ENCODE measurements at regions not wholly inside any gene's neighbourhood (a gene's known extent, or its start where the extent isn't known, plus 50 kb on each side); places are given as distances from the start of the nearest gene placed in this dataset.
A peak's percentile ranks its signal among the peaks of the same experiment; 100 is the strongest.
"Not testable (repeated sequence)": the region's sequence is repeated elsewhere in the genome, so short reads cannot be mapped to it uniquely, and the experiment has no call there.

DNA sequence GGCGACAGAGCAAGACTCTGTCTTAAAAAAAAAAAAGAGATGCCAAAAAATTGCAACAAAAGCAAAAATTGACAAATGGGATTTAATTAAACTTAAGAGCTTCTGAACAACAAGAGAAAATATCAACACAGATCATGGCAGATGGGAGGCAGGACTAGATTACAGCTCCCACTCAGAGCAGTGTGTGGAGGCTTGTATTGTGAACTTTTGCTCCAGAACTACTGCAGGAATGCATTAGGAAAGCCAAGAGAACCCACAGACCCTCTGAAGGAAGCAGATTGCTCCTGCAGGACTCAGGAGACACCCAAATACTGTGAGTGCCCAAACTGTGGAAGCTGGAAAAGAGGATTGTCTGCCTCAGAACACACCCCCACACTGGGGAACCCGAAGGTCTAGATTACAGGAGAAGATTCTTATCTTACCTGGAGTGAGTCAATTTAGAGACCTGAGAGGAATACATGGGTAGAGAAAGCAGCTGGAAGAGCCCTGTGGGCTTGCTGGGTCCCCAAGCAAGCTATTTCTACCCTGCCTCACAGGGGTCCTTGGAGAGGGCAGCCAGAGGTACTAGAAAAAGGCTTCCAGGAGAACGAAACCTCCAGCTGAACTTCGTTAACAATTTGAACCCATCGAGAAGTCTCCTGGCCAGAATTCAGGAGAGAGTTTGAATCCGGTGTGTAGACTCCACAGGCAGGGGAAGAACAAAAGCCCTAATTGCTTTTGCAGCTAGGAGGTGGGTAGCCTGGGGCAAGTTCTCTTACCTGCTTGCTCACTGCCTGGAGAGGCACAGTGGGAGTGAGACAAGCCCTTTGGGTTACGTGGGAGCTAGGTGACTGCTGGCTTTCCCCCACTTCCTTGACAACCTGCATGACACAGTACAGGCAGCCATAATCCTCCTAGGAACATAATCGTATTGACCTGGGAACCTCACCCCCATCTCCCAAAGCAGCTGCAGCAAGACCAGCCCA, 593.4 kb upstream of the RGMB start:
- TF ChIP-seq, protein P1, sequence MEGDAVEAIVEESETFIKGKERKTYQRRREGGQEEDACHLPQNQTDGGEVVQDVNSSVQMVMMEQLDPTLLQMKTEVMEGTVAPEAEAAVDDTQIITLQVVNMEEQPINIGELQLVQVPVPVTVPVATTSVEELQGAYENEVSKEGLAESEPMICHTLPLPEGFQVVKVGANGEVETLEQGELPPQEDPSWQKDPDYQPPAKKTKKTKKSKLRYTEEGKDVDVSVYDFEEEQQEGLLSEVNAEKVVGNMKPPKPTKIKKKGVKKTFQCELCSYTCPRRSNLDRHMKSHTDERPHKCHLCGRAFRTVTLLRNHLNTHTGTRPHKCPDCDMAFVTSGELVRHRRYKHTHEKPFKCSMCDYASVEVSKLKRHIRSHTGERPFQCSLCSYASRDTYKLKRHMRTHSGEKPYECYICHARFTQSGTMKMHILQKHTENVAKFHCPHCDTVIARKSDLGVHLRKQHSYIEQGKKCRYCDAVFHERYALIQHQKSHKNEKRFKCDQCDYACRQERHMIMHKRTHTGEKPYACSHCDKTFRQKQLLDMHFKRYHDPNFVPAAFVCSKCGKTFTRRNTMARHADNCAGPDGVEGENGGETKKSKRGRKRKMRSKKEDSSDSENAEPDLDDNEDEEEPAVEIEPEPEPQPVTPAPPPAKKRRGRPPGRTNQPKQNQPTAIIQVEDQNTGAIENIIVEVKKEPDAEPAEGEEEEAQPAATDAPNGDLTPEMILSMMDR (IDR thresholded peaks at IDR 0.05; ENCODE audit: insufficient read depth, low read length, severe bottlenecking): no peak
- peak; percentile 17 for DNase-seq (ENCODE audit: low read depth)
- no peak overlapping the region for H3K4me3 ChIP-seq (ENCODE audit: low read depth, low read length)
- no peaks in the 10 kb centered on the region for H3K27me3 ChIP-seq (ENCODE audit: control insufficient read depth, insufficient read depth, low read length)
- H3K36me3 ChIP-seq (ENCODE audit: control insufficient read depth, insufficient read depth, low read length): no peaks in the 10 kb centered on the region
- no peak for FAIRE-seq

DNA sequence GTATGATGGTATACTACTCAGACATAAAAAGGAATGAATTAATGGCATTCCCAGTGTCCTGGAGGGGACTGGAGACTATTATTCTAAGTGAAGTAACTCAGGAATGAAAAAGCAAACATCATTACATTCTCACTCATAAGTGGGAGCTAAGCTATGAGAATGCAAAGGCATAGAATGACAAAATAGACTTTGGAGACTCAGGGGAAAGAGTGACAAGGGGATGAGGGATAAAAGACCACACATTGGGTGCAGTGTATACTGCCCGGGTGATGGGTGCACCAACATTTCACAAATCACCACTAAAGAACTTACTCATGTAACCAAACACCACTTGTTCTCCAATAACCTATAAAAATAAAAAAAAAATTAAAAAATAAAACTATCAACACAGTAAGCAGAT, 587.3 kb upstream of the RGMB start:
- H3K27me3 ChIP-seq (ENCODE audit: control insufficient read depth, insufficient read depth, low read length): no peaks in the 10 kb centered on the region
- FAIRE-seq: no peak
- TF ChIP-seq, protein P1 (IDR thresholded peaks at IDR 0.05; ENCODE audit: insufficient read depth, low read length, severe bottlenecking): no peak
- DNase-seq (ENCODE audit: low read depth): no peak
- no peak overlapping the region for H3K4me3 ChIP-seq (ENCODE audit: low read depth, low read length)
- H3K36me3 ChIP-seq (ENCODE audit: control insufficient read depth, insufficient read depth, low read length): no peaks in the 10 kb centered on the region

DNA sequence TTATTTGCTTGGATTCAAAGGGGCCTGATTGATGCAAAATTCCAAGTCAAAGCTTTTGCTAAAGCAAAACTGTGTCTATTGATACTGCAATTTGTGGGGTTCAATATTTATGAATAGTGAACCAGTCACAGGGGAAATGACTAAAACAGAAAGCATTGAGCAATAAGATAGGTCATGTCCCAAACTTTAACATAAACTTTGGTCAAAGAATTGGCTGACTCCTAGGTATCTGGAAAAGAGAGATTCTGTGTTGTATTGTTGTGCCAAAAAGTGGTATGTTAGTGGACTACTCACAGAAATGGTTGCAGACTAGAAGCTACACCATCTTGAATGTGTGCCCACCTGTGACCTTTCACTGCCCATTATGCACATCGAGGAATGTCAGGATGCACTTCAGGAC, 585.5 kb upstream of the RGMB start:
- no peak for FAIRE-seq
- TF ChIP-seq, protein P1 (IDR thresholded peaks at IDR 0.05; ENCODE audit: insufficient read depth, low read length, severe bottlenecking): no peak
- Histone ChIP-seq H3K36me3 (ENCODE audit: control insufficient read depth, insufficient read depth, low read length) (no peaks in the 10 kb centered on the region), H3K4me3 (ENCODE audit: low read depth, low read length) (no peak overlapping the region), H3K27me3 (ENCODE audit: control insufficient read depth, insufficient read depth, low read length) (no peaks in the 10 kb centered on the region)
- DNase-seq (ENCODE audit: low read depth): peak; percentile 65

DNA sequence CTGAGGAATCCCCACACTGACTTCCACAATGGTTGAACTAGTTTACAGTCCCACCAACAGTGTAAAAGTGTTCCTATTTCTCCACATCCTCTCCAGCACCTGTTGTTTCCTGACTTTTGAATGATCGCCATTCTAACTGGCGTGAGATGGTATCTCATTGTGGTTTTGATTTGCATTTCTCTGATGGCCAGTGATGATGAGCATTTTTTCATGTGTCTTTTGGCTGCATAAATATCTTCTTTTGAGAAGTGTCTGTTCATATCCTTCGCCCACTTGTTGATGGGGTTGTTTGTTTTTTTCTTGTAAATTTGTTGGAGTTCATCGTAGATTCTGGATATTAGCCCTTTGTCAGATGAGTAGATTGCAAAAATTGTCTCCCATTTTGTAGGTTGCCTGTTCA, 583.1 kb upstream of the RGMB start:
- not testable (repeated sequence) for H3K27me3 ChIP-seq (ENCODE audit: control insufficient read depth, insufficient read depth, low read length); H3K36me3 ChIP-seq (ENCODE audit: control insufficient read depth, insufficient read depth, low read length); H3K4me3 ChIP-seq (ENCODE audit: low read depth, low read length); DNase-seq (ENCODE audit: low read depth); FAIRE-seq

DNA sequence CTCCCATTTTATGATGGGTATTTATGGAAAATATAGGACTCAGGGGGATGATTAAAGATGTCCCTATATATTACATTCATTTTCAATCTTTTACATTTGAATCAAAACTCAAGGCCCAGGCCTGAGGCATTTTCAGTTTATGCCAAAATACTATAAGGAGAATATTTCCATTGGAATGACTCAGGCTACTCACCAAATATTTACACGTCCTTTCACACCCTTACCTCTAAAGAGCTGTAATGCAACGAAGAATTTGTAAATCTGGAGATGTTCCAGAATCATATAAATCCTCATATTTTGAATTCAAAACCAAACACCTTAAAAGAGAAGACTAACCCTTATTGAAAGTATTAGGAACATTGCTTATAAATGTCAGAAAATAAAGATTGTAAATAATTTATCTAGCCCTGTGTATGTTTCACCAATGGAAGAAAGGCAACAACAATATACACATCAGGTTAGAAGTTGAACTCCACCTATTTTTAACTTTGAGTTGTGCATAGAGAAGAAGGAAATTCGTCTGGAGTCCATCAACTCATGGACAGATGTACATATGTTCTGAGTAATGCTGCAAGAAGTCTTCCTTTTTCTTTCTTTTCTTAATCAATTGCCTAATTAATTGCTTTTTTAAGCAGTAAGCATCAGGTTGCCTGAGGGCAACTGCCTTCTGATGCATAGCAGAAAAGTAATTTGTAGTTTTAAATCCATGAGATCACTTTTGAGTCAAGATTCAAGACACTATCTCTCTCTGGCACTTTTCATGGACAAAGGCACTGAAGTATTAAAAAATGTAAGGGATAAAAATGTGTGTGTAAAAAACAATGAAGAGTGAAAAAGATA, 579.3 kb upstream of the RGMB start:
- Histone ChIP-seq H3K36me3 (ENCODE audit: control insufficient read depth, insufficient read depth, low read length) (no peaks in the 10 kb centered on the region), H3K27me3 (ENCODE audit: control insufficient read depth, insufficient read depth, low read length) (no peaks in the 10 kb centered on the region), H3K4me3 (ENCODE audit: low read depth, low read length) (no peak overlapping the region)
- TF ChIP-seq, protein P1 (IDR thresholded peaks at IDR 0.05; ENCODE audit: insufficient read depth, low read length, severe bottlenecking): no peak
- peak; percentile 72 for DNase-seq (ENCODE audit: low read depth)
- no peak for FAIRE-seq
